ENCODE measurements at regions not wholly inside any gene's neighbourhood (a gene's known extent, or its start where the extent isn't known, plus 50 kb on each side); places are given as distances from the start of the nearest gene placed in this dataset.
"Not testable (repeated sequence)": the region's sequence is repeated elsewhere in the genome, so short reads cannot be mapped to it uniquely, and the experiment has no call there.

DNA sequence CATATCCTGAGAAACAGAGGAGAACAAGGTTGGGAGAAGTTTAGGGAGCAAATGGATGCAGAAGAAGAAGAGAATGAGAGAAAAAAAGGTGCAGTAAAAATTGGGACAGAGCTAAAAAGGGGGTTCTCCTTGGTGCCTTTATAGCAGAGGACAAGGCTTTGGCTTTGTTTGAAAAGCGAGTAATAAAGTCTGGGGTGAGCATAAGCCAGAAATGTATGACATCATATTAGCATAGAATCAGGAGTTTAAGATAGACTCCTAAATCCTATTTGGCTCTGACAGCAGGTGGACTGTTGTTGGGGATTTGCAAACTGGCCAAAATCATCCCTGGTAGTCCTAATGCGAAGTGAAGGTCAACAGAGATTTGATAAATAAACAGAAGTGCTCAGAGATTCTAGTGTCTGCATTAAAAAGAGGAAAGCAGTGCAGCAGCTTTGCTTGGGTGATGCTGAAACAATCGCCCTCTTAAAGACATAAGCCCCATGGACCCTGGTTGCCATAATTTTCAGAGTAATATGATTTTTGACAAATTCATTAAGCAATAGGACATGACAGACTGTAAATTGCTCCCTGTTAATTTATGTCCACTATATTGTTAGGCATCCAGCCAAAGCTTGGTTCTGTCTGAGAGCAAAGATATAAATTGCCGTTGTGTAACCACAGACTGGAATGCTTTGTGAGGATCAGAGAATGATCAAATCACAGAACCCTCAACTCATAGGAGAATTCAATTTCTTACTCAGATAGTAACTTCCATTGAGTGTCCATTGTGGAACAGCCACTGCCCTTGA is 385.0 kb upstream of the NFIA start:
- H3K27ac ChIP-seq: no peak overlapping the region
- no peak for TF ChIP-seq ZFX (IDR thresholded peaks at IDR 0.05; ENCODE audit: borderline replicate concordance)
- TF ChIP-seq, protein P1, sequence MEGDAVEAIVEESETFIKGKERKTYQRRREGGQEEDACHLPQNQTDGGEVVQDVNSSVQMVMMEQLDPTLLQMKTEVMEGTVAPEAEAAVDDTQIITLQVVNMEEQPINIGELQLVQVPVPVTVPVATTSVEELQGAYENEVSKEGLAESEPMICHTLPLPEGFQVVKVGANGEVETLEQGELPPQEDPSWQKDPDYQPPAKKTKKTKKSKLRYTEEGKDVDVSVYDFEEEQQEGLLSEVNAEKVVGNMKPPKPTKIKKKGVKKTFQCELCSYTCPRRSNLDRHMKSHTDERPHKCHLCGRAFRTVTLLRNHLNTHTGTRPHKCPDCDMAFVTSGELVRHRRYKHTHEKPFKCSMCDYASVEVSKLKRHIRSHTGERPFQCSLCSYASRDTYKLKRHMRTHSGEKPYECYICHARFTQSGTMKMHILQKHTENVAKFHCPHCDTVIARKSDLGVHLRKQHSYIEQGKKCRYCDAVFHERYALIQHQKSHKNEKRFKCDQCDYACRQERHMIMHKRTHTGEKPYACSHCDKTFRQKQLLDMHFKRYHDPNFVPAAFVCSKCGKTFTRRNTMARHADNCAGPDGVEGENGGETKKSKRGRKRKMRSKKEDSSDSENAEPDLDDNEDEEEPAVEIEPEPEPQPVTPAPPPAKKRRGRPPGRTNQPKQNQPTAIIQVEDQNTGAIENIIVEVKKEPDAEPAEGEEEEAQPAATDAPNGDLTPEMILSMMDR (IDR thresholded peaks at IDR 0.05): no peak

DNA sequence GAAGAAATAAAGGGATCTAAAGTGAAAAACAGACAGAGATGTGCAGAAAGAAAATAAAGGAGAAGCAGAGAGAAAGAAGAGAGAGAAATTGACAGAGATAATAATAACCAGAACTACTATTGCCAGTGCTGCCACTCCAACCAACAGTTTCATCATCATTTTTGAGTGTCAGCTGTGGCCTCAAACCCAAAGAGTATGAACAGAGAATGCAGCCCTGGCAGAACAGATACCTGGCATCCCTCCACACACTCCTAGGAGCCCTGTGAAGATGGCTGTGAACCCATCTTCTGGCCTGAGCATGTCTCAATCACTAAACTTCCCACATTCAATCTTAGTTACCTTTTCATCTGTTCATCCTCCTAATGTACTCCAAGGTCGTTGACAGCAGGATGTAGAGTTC is 385.8 kb upstream of the NFIA start:
- no peak overlapping the region for H3K27ac ChIP-seq
- TF ChIP-seq, protein P1 (IDR thresholded peaks at IDR 0.05): no peak
- TF ChIP-seq ZFX (IDR thresholded peaks at IDR 0.05; ENCODE audit: borderline replicate concordance): no peak

DNA sequence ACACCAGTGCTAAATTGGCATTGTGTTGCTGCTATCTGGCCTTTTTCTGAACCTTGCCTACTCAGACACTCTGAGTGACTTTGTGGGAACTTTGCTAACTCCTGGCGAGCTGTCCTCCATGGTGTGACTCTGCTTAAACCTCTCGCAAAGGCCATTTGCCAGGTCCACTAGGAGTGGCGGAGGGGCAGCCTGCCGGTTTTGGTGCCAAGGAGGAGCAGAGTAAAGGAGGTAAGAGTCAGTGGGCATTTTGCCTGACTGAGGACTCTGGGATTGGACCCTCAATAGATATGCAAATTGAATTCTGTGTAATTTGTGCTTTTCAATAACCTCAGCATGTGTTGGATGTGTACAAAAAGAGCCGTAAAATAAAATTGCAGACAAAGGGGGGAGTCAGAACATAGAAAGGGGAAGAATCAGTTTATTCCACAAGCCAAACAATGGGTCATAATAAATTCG is 386.6 kb upstream of the NFIA start:
- no peak for TF ChIP-seq ZFX (IDR thresholded peaks at IDR 0.05; ENCODE audit: borderline replicate concordance)
- TF ChIP-seq, protein P1 (IDR thresholded peaks at IDR 0.05): no peak
- H3K27ac ChIP-seq: no peak overlapping the region

DNA sequence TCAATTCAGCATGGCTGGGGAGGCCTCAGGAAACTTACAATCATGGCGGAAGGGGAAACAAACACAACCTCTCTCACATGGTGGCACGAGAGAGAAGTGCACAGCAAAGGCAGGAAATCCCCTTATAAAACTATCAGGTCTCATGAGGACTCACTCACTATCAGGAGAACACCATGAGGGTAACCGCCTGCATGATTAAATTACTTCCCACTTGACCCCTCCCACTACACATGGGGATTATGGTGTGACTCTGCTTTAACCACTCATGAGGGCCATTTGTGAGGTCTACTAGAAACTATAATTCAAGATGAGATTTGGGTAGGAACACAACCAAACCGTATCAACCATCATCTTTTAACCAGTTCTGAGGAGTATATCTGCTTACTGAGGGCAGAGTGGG is 387.4 kb upstream of the NFIA start:
- no peak overlapping the region for H3K27ac ChIP-seq
- TF ChIP-seq ZFX (IDR thresholded peaks at IDR 0.05; ENCODE audit: borderline replicate concordance): no peak
- TF ChIP-seq, protein P1 (IDR thresholded peaks at IDR 0.05): no peak

DNA sequence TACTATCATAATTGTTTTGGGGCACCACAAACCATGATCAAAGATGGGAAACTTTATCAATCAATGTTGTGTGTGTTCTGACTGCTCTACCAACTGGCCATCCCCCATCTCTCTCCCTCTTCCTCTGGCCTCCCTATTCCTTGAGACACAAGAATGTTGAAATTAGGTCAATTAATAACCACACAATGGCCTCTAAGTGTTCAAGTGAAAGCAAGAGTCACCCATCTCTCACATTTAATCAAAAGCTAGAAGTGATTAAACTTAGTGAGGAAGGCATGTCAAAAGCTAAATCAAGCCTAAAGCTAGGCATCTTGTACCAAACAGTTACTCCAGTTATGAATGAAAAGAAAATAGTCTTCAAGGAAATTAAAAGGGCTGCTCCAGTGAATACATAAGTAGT is 390.3 kb upstream of the NFIA start:
- no peak overlapping the region for H3K27ac ChIP-seq
- TF ChIP-seq, protein P1 (IDR thresholded peaks at IDR 0.05): no peak
- no peak for TF ChIP-seq ZFX (IDR thresholded peaks at IDR 0.05; ENCODE audit: borderline replicate concordance)

DNA sequence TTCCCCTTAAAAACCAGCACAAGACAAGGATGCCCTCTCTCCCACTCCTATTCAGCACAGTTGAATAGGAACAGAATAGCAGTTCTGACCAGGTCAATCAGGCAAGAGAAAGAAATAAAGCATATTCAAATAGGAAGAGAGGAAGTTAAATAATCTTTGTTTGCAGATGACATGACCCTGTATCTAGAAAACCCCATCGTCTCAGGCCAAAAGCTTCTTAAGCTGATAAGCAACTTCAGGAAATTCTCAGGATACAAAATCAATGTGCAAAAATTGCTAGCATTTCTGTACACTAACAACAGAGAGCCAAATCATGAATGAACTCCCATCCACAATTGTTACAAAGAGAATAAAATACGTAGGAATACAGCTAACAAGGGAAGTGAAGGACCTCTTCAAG is 394.1 kb upstream of the NFIA start:
- H3K27ac ChIP-seq: not testable (repeated sequence)

DNA sequence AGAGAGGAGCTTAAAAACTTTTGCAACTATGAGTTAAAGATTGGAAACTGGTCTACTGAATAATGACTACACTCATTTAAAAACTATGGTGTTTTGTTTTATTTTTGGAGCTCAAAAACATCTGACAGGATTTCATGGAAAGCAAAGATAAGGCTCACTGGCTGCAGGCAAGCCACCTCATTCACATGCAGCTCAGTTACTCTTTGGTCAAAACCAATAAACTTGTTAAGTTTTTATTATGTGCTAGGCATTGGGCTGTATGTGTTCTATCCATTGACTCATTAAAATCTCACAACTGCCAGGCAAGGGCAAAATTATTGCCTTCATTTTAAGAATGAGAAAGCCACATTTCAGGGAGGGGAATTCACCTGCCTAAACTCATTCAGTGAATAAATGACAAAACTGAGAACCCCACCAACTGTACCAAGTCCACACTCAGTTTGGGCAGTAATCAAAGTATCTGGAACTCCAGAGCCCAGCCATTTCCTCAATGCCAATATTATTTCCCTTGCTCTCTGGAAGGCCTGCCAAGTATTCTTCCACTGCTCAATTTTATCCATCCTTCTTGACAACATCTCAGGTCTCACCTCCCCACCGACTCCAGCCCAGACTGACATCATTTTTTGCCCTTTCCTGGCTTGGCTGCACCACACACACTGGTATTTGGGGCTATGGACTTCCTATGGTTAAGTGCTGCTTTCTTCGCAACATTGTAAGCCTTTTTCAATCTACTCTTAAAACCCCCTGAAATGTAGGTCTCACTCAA is 401.1 kb upstream of the NFIA start:
- no peak for TF ChIP-seq ZFX (IDR thresholded peaks at IDR 0.05; ENCODE audit: borderline replicate concordance)
- TF ChIP-seq, protein P1 (IDR thresholded peaks at IDR 0.05): no peak

More for the DNA sequence above, 401.1 kb upstream of the NFIA start:
- H3K27ac ChIP-seq: no peak overlapping the region
